ENCODE measurements at regions not wholly inside any gene's neighbourhood (a gene's known extent, or its start where the extent isn't known, plus 50 kb on each side); places are given as distances from the start of the nearest gene placed in this dataset.
"Not testable (repeated sequence)": the region's sequence is repeated elsewhere in the genome, so short reads cannot be mapped to it uniquely, and the experiment has no call there.

GRCh38 chr17:64790690-64791089 is 128.6 kb upstream of the SMURF2 start:
- H3K36me3 ChIP-seq (ENCODE audit: insufficient read depth, low read length); H3K9me3 ChIP-seq (ENCODE audit: low read length); H3K4me3 ChIP-seq (ENCODE audit: low read length); H3K27me3 ChIP-seq (ENCODE audit: insufficient read depth, low read length); H2AFZ ChIP-seq (ENCODE audit: low read depth, low read length); H3K4me1 ChIP-seq (ENCODE audit: insufficient read depth, low read length): not testable (repeated sequence)

GRCh38 chr17:64790193-64790592 is 128.1 kb upstream of the SMURF2 start:
- H3K4me3 ChIP-seq (ENCODE audit: low read length); H3K4me1 ChIP-seq (ENCODE audit: insufficient read depth, low read length); H3K27me3 ChIP-seq (ENCODE audit: insufficient read depth, low read length); H3K9me3 ChIP-seq (ENCODE audit: low read length); H2AFZ ChIP-seq (ENCODE audit: low read depth, low read length); H3K36me3 ChIP-seq (ENCODE audit: insufficient read depth, low read length): not testable (repeated sequence)

DNA sequence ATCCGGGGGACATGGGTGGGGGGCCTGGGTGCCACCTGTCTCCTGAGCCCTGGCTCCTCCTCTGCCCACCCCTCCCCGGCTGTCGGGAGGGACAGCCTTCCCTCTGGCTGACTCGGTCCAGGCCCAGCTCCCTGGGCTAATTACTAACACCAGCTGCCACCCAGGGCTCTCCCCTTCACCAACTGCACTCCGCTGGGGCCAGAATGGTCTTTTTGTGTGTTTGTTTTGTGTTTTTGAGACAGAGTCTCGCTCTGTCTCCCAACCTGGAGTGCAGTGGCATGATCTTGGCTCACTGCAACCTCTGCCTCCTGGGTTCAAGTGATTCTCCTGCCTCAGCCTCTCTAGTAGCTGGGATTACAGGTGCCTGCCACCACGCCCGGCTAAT is 126.9 kb upstream of the SMURF2 start:
- peaks cover 10% of the 10 kb centered on the region for H3K36me3 ChIP-seq (ENCODE audit: insufficient read depth, low read length)
- H2AFZ ChIP-seq (ENCODE audit: low read depth, low read length); H3K4me3 ChIP-seq (ENCODE audit: low read length); H3K9me3 ChIP-seq (ENCODE audit: low read length); H3K27me3 ChIP-seq (ENCODE audit: insufficient read depth, low read length); H3K4me1 ChIP-seq (ENCODE audit: insufficient read depth, low read length): not testable (repeated sequence)

- no peak overlapping the region for H3K4me3 ChIP-seq (ENCODE audit: low read length)
- H2AFZ ChIP-seq (ENCODE audit: low read depth, low read length): no peak overlapping the region
- H3K36me3 ChIP-seq (ENCODE audit: insufficient read depth, low read length): peaks cover 11% of the 10 kb centered on the region
- H3K27me3 ChIP-seq (ENCODE audit: insufficient read depth, low read length): no peaks in the 10 kb centered on the region
- H3K4me1 ChIP-seq (ENCODE audit: insufficient read depth, low read length): no peaks in the 10 kb centered on the region
- H3K9me3 ChIP-seq (ENCODE audit: low read length): no peaks in the 10 kb centered on the region
Observed at GRCh38 chr17:64788286-64789060, 126.4 kb upstream of the SMURF2 start.

DNA sequence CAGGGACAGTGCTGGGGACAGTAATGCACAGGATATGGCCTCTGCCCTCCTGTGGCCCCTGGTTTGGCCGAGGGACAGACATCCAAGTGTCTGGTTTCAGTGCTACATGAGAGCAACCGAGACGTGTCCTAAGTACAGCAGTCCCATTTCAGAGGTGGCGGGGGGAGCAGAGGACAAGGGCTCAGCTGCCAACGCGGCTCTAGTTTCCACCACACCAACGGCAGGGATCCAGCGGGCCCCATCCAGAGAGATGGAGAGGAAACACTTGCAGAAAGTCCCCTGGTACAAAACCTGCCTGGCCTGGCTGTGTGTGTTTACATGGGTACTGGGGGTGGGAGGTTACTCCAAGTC is 125.8 kb upstream of the SMURF2 start:
- H3K9me3 ChIP-seq (ENCODE audit: low read length): no peaks in the 10 kb centered on the region
- H3K4me3 ChIP-seq (ENCODE audit: low read length): no peak overlapping the region
- H2AFZ ChIP-seq (ENCODE audit: low read depth, low read length): no peak overlapping the region
- peaks cover 11% of the 10 kb centered on the region for H3K36me3 ChIP-seq (ENCODE audit: insufficient read depth, low read length)
- no peaks in the 10 kb centered on the region for H3K27me3 ChIP-seq (ENCODE audit: insufficient read depth, low read length)
- H3K4me1 ChIP-seq (ENCODE audit: insufficient read depth, low read length): no peaks in the 10 kb centered on the region

DNA sequence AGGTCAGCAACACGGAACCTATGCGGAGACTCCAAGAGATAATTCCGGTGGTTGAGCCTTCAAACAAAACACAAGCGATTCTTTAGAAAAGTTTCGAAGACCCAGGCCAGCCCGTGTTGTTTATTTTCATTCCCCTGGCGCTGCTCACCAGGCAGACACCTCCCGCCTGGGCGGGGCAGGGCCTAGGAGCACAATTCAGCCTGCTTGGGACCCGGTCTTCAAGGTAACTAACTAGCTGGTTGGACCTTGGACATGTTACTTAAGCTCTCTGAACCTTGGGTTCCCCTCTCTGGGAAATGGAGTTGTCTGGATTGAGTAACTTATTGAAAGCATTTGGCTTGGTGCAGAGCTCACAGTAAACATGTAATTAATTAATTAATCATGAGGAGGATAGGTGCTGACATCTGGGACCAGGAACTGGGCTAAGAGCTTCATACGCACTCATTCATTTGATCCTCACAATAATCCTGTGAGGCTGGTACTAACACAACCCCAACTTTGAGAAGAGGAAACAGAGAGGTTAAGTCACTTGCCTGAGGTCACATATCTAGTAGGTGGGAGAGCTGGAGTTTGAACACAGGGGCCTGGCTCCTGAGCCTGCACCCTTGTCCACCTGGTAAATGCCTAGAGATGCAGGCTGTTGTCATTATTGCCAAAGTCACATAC is 125.3 kb upstream of the SMURF2 start:
- no peak overlapping the region for H3K4me3 ChIP-seq (ENCODE audit: low read length)
- peaks cover 11% of the 10 kb centered on the region for H3K36me3 ChIP-seq (ENCODE audit: insufficient read depth, low read length)
- no peaks in the 10 kb centered on the region for H3K4me1 ChIP-seq (ENCODE audit: insufficient read depth, low read length)
- H3K27me3 ChIP-seq (ENCODE audit: insufficient read depth, low read length): no peaks in the 10 kb centered on the region
- H3K9me3 ChIP-seq (ENCODE audit: low read length): no peaks in the 10 kb centered on the region
- no peak overlapping the region for H2AFZ ChIP-seq (ENCODE audit: low read depth, low read length)

GRCh38 chr17:64786337-64786736 is 124.2 kb upstream of the SMURF2 start:
- Histone ChIP-seq H2AFZ (ENCODE audit: low read depth, low read length) (no peak overlapping the region), H3K27me3 (ENCODE audit: insufficient read depth, low read length) (no peaks in the 10 kb centered on the region), H3K36me3 (ENCODE audit: insufficient read depth, low read length) (peaks cover 14% of the 10 kb centered on the region), H3K4me1 (ENCODE audit: insufficient read depth, low read length) (no peaks in the 10 kb centered on the region), H3K4me3 (ENCODE audit: low read length) (no peak overlapping the region), H3K9me3 (ENCODE audit: low read length) (no peaks in the 10 kb centered on the region)

DNA sequence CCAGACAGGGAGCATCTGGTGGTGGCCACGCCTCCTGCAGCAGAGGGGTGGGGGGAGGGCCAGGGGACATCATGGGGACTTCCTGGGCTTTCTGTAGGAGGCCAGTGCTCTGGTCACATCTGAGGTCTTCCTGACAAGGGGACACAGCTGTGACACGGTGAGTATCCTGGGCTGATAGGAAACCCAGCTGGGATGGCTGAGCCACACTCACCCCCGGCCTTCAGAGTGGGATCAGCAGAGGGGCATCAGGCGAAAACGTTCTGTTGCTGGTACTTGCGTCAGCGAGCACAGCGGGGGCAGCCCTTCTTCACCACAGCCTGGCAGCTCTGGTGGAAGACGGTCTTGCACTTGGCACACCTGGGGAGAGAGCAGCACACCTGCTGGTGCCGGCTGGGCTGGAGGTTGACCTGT is 122.9 kb upstream of the SMURF2 start:
- H3K36me3 ChIP-seq (ENCODE audit: insufficient read depth, low read length): peaks cover 14% of the 10 kb centered on the region
- H3K9me3 ChIP-seq (ENCODE audit: low read length): peaks cover 4% of the 10 kb centered on the region
- no peaks in the 10 kb centered on the region for H3K4me1 ChIP-seq (ENCODE audit: insufficient read depth, low read length)
- no peak overlapping the region for H2AFZ ChIP-seq (ENCODE audit: low read depth, low read length)
- H3K4me3 ChIP-seq (ENCODE audit: low read length): no peak overlapping the region
- peaks cover 10% of the 10 kb centered on the region for H3K27me3 ChIP-seq (ENCODE audit: insufficient read depth, low read length)

DNA sequence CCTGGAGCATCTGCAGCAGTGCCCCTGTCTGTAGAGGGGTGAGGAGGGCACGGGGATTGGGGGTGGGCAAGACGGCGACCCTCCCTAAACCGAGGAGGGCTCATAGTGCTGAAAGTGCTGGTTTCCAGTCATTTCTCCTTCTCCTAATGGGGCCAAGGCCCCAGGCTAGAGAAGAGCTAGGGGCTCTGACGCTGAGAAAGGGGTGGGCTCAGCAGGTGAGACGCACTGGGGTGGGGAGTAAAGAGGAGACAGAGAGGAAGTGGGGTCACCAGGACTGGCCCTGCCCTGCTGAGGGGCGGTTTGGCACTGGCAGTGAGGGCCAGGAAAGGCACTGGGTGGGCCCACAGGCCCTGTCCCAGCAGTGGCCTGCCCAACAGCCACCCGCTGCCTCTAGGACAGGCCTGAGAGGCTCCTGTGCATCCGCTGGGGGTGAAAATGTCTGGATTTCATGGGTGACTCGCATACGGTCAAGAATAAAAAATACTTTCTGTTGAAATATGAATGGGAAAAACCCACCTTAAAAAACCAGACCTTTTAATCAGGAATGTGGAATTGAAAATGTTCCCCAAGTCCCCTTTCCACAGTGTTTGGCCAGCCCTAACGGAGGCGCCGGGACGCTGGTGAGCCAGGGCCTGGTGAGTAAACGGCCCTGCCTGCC is 122.4 kb upstream of the SMURF2 start:
- H3K36me3 ChIP-seq (ENCODE audit: insufficient read depth, low read length): peaks cover 14% of the 10 kb centered on the region
- H2AFZ ChIP-seq (ENCODE audit: low read depth, low read length): no peak overlapping the region
- no peak overlapping the region for H3K4me3 ChIP-seq (ENCODE audit: low read length)
- H3K27me3 ChIP-seq (ENCODE audit: insufficient read depth, low read length): peaks cover 15% of the 10 kb centered on the region
- H3K9me3 ChIP-seq (ENCODE audit: low read length): peaks cover 4% of the 10 kb centered on the region
- no peaks in the 10 kb centered on the region for H3K4me1 ChIP-seq (ENCODE audit: insufficient read depth, low read length)

GRCh38 chr17:64783556-64784352 is 121.6 kb upstream of the SMURF2 start:
- peaks cover 4% of the 10 kb centered on the region for H3K9me3 ChIP-seq (ENCODE audit: low read length)
- H2AFZ ChIP-seq (ENCODE audit: low read depth, low read length): no peak overlapping the region

GRCh38 chr17:64783031-64783461 is 120.9 kb upstream of the SMURF2 start:
- Histone ChIP-seq H3K4me1 (ENCODE audit: insufficient read depth, low read length) (peaks cover 4% of the 10 kb centered on the region), H3K27me3 (ENCODE audit: insufficient read depth, low read length) (peaks cover 28% of the 10 kb centered on the region), H2AFZ (ENCODE audit: low read depth, low read length) (no peak overlapping the region), H3K36me3 (ENCODE audit: insufficient read depth, low read length) (peaks cover 14% of the 10 kb centered on the region), H3K9me3 (ENCODE audit: low read length) (peaks cover 4% of the 10 kb centered on the region), H3K4me3 (ENCODE audit: low read length) (no peak overlapping the region)

More at GRCh38 chr17:64783556-64784352, 121.6 kb upstream of the SMURF2 start:
- Histone ChIP-seq H3K27me3 (ENCODE audit: insufficient read depth, low read length) (peaks cover 22% of the 10 kb centered on the region), H3K4me3 (ENCODE audit: low read length) (no peak overlapping the region), H3K4me1 (ENCODE audit: insufficient read depth, low read length) (no peaks in the 10 kb centered on the region), H3K36me3 (ENCODE audit: insufficient read depth, low read length) (peaks cover 14% of the 10 kb centered on the region)

DNA sequence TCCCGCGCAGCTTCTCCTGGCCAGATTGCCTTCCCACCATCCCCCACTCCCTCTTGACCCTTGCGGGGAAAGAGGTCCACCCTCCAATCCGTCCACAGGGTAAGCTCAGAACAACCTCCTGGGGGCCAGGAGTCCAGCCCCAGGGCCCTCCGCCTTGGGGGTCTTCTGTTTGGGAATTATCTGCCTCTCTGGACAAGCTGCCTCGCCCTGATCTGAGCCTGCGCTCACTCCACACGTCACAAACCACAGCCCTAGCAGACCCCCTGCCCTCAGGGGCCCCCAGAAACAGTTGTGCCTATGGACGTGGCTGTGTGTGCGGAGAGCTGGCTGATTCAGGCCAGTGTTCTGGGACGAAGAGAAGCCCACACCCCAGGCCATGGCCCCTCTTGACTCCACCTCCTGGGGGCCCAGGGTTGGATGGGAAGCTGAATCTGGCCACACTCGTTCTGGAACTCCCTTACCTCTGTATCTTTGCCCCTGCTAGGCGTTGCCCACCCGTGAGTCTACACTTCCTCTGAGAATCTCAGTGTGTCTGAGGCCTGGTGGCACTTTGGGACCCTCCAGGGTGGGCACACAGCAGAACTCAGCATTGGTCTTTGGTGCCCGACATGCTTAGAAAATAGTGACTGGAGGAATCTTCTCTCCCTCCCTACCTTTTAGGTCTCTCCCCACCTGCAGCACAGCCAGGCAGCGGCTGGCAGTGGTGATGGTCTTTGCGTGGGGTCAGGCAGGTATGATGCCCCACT is 119.9 kb upstream of the SMURF2 start:
- Histone ChIP-seq H2AFZ (ENCODE audit: low read depth, low read length) (no peak overlapping the region), H3K36me3 (ENCODE audit: insufficient read depth, low read length) (peaks cover 14% of the 10 kb centered on the region), H3K4me1 (ENCODE audit: insufficient read depth, low read length) (peaks cover 15% of the 10 kb centered on the region), H3K27me3 (ENCODE audit: insufficient read depth, low read length) (peaks cover 34% of the 10 kb centered on the region), H3K4me3 (ENCODE audit: low read length) (no peak overlapping the region), H3K9me3 (ENCODE audit: low read length) (peaks cover 4% of the 10 kb centered on the region)

Measured in neuron (in vitro differentiated cells).